H9 (cell line): ENCODE measurements at regions not wholly inside any gene's neighbourhood (a gene's known extent, or its start where the extent isn't known, plus 50 kb on each side); places are given as distances from the start of the nearest gene placed in this dataset.

ENCODE experiments used
- DNase-seq: peaks from one replicate; pipeline ENCODE4 v3.0.0-alpha.2; 2017
- H2AFZ ChIP-seq: one replicate; pipeline ENCODE4 v1.6.1; 2013; ENCODE audit warnings: mild to moderate bottlenecking, low read length, control low read depth, moderate library complexity
- H2AK5ac ChIP-seq: 2 replicates; pipeline ENCODE4 v1.6.1; 2013; ENCODE audit warnings: low read length, control low read depth, mixed read lengths; ENCODE audit not compliant: insufficient read length
- H2BK120ac ChIP-seq: one replicate; pipeline ENCODE4 v1.6.1; 2013; ENCODE audit warnings: low read depth, mild to moderate bottlenecking, low read length, control low read depth, inconsistent platforms; ENCODE audit not compliant: poor library complexity, severe bottlenecking
- H2BK12ac ChIP-seq: 2 replicates; pipeline ENCODE4 v1.6.1; 2013; ENCODE audit warnings: low read length, control low read depth, mixed read lengths, low read depth; ENCODE audit not compliant: insufficient read length
- H2BK15ac ChIP-seq: 2 replicates; pipeline ENCODE4 v1.6.1; 2013; ENCODE audit warnings: low read depth, low read length, control low read depth
- H2BK20ac ChIP-seq: one replicate; pipeline ENCODE4 v1.6.1; 2013; ENCODE audit warnings: low read depth, mild to moderate bottlenecking, low read length, control low read depth, inconsistent platforms; ENCODE audit not compliant: poor library complexity, severe bottlenecking
- H2BK5ac ChIP-seq: 2 replicates; pipeline ENCODE4 v1.6.1; 2013; ENCODE audit warnings: low read length, control low read depth, mixed read lengths; ENCODE audit not compliant: insufficient read length
- H3K14ac ChIP-seq: 2 replicates; pipeline ENCODE4 v1.6.1; 2013; ENCODE audit warnings: low read length, control low read depth; ENCODE audit not compliant: insufficient read depth
- H3K18ac ChIP-seq: 2 replicates; pipeline ENCODE4 v1.6.1; 2013; ENCODE audit warnings: low read depth, mild to moderate bottlenecking, mixed read lengths, low read length, control low read depth; ENCODE audit not compliant: insufficient read length
- H3K23ac ChIP-seq: 2 replicates; pipeline ENCODE4 v1.6.1; 2013; ENCODE audit warnings: low read length, control low read depth, mixed read lengths, low read depth; ENCODE audit not compliant: insufficient read length
- H3K23me2 ChIP-seq: 2 replicates; pipeline ENCODE4 v1.6.1; 2013; ENCODE audit warnings: low read depth, mild to moderate bottlenecking, mixed read lengths, low read length, control low read depth; ENCODE audit not compliant: insufficient read length, poor library complexity, severe bottlenecking
- H3K27ac ChIP-seq: 2 replicates; pipeline ENCODE4 v1.5.1; 2013; ENCODE audit warnings: low read length, control low read depth, mixed read lengths, low read depth; ENCODE audit not compliant: insufficient read length
- H3K27me3 ChIP-seq: 2 replicates; pipeline ENCODE4 v1.6.1; 2013; ENCODE audit warnings: low read length, control low read depth, inconsistent platforms; ENCODE audit not compliant: insufficient read depth
- H3K4ac ChIP-seq: 2 replicates; pipeline ENCODE4 v1.6.1; 2013; ENCODE audit warnings: low read depth, mild to moderate bottlenecking, control low read depth, inconsistent platforms, low read length, moderate library complexity
- H3K4me1 ChIP-seq: 2 replicates; pipeline ENCODE4 v1.6.1; 2013; ENCODE audit warnings: low read length, control low read depth, inconsistent platforms; ENCODE audit not compliant: insufficient read depth
- H3K4me2 ChIP-seq: 2 replicates; pipeline ENCODE4 v1.6.1; 2013; ENCODE audit warnings: low read length, control low read depth, mixed read lengths; ENCODE audit not compliant: insufficient read length, insufficient read depth
- H3K56ac ChIP-seq: 2 replicates; pipeline ENCODE4 v1.6.1; 2013; ENCODE audit warnings: low read depth, mild to moderate bottlenecking, mixed read lengths, low read length, control low read depth; ENCODE audit not compliant: insufficient read length
- H3K79me1 ChIP-seq: 2 replicates; pipeline ENCODE4 v1.6.1; 2013; ENCODE audit warnings: low read depth, mild to moderate bottlenecking, moderate library complexity, low read length, control low read depth, inconsistent platforms; ENCODE audit not compliant: insufficient read depth, poor library complexity, severe bottlenecking
- H3K79me2 ChIP-seq: 2 replicates; pipeline ENCODE4 v1.6.1; 2013; ENCODE audit warnings: low read length, control low read depth, inconsistent platforms; ENCODE audit not compliant: insufficient read depth
- H3K9ac ChIP-seq: 2 replicates; pipeline ENCODE4 v1.6.1; 2013; ENCODE audit warnings: low read length, control low read depth, mixed read lengths; ENCODE audit not compliant: insufficient read length; ENCODE audit errors: extremely low read depth
- H3K9me3 ChIP-seq: one replicate; pipeline ENCODE4 v1.6.1; 2013; ENCODE audit warnings: low read depth, low read length, inconsistent platforms; ENCODE audit not compliant: control insufficient read depth
- H3T11ph ChIP-seq: one replicate; pipeline ENCODE4 v1.6.1; 2013; ENCODE audit warnings: mild to moderate bottlenecking, low read length, control low read depth, inconsistent platforms
- H4K20me1 ChIP-seq: one replicate; pipeline ENCODE4 v1.6.1; 2013; ENCODE audit not compliant: control insufficient read depth, insufficient read length, insufficient read depth
- H4K5ac ChIP-seq: 2 replicates; pipeline ENCODE4 v1.6.1; 2013; ENCODE audit warnings: low read depth, mild to moderate bottlenecking, mixed read lengths, low read length, control low read depth; ENCODE audit not compliant: insufficient read length
- H4K8ac ChIP-seq: replicated peaks from 2 replicates; pipeline ENCODE4 v1.6.1; 2013; ENCODE audit warnings: low read length, control low read depth, mixed read lengths, low read depth; ENCODE audit not compliant: insufficient read length
- H4K91ac ChIP-seq: 2 replicates; pipeline ENCODE4 v1.6.1; 2013; ENCODE audit warnings: low read depth, mild to moderate bottlenecking, moderate library complexity, mixed read lengths, low read length, control low read depth; ENCODE audit not compliant: insufficient read length
- H3K27ac Mint-ChIP-seq, 3 experiments: 2 replicates in 2 of 3; 3 replicates in 1 of 3; pipeline ENCODE4 v1.8.0; 2020 to 2021; ENCODE audit warnings: mixed read lengths in 3 of 3, mild to moderate bottlenecking in 1 of 3, moderate library complexity in 1 of 3
- H3K27me3 Mint-ChIP-seq: 2 replicates; pipeline ENCODE4 v1.8.0; 2021; ENCODE audit warnings: low read depth, mild to moderate bottlenecking, moderate library complexity, mixed read lengths
- H3K36me3 Mint-ChIP-seq, 3 experiments: 2 replicates in 2 of 3; 3 replicates in 1 of 3; pipeline ENCODE4 v1.8.0; 2020 to 2021; ENCODE audit warnings: low read depth in 3 of 3, mixed read lengths in 3 of 3; ENCODE audit not compliant: insufficient read depth in 1 of 3
- H3K4me1 Mint-ChIP-seq, 2 experiments: 2 replicates each; pipeline ENCODE4 v1.8.0; 2020; ENCODE audit warnings: mixed read lengths in 2 of 2
- H3K4me3 Mint-ChIP-seq, 2 experiments: 2 replicates in 1 of 2; 3 replicates in 1 of 2; pipeline ENCODE4 v1.8.0; 2020 to 2021; ENCODE audit warnings: mild to moderate bottlenecking in 2 of 2, mixed read lengths in 2 of 2, moderate library complexity in 1 of 2
- H3K9me3 Mint-ChIP-seq, 2 experiments: 2 replicates in 1 of 2; 3 replicates in 1 of 2; pipeline ENCODE4 v1.8.0; 2020; ENCODE audit warnings: mild to moderate bottlenecking in 2 of 2, mixed read lengths in 2 of 2, moderate library complexity in 1 of 2
- WGBS: extraction: QIAGEN DNeasy Blood & Tissue Kit; methylation state at CpG from one replicate; pipeline ENCODE4 v1.1.7; 2013; ENCODE audit warnings: missing lambda C conversion rate, low lambda C conversion rate, mixed read lengths; ENCODE audit not compliant: insufficient read length; ENCODE audit errors: extremely low coverage; 5-methylcytosine and 5-hydroxymethylcytosine counted together
- TF ChIP-seq, protein P1 (sequence below): fragments of 200-600 bp; sonication (generic); conservative IDR thresholded peaks from 3 replicates; pipeline ENCODE4 v1.8.0; 2021; ENCODE audit warnings: antibody characterized with exemption, mild to moderate bottlenecking

DNA sequence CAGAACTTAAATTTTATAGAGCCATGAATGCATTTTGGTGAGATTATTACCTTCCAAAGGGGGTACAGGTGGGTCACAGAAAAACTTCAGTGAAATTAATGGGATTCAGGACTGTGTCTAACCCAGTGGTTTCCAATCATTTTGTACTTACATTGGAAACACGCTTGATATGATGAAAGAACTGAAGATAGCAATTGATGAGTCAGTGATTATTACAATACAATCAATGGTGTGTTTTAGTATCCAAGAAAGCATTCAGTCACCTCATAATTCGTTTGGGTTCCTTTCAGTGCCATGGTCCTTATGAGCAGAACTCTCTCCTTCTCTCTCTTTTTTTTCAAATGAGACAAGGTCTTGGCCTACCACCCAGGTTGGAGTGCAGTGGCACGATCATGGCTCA lies 66.5 kb upstream of the IGFBP5 start:
- H3K79me2 ChIP-seq, result no peaks in the 10 kb centered on the region
- H3K9me3 Mint-ChIP-seq, result no peaks in the 10 kb centered on the region
- DNase-seq, result no peak
- no peak overlapping the region for H3K27ac Mint-ChIP-seq
- peaks cover 35 to 38% of the 10 kb centered on the region in 2 experiments for H3K4me1 Mint-ChIP-seq
- no peak overlapping the region for H3K27ac ChIP-seq
- TF ChIP-seq, protein P1, sequence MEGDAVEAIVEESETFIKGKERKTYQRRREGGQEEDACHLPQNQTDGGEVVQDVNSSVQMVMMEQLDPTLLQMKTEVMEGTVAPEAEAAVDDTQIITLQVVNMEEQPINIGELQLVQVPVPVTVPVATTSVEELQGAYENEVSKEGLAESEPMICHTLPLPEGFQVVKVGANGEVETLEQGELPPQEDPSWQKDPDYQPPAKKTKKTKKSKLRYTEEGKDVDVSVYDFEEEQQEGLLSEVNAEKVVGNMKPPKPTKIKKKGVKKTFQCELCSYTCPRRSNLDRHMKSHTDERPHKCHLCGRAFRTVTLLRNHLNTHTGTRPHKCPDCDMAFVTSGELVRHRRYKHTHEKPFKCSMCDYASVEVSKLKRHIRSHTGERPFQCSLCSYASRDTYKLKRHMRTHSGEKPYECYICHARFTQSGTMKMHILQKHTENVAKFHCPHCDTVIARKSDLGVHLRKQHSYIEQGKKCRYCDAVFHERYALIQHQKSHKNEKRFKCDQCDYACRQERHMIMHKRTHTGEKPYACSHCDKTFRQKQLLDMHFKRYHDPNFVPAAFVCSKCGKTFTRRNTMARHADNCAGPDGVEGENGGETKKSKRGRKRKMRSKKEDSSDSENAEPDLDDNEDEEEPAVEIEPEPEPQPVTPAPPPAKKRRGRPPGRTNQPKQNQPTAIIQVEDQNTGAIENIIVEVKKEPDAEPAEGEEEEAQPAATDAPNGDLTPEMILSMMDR, result no peak
- H4K8ac ChIP-seq, result no peak overlapping the region
- H2BK12ac ChIP-seq, result no peak overlapping the region
- no peak overlapping the region for H3K4me3 Mint-ChIP-seq
- no peak overlapping the region for H2BK120ac ChIP-seq
- H2BK5ac ChIP-seq, result no peak overlapping the region
- no peak overlapping the region for H2BK20ac ChIP-seq
- peaks cover 0 to 5% (median 0%) of the 10 kb centered on the region in 3 experiments; a peak in 2 of 7 replicates for H3K36me3 Mint-ChIP-seq
- peaks cover 4% of the 10 kb centered on the region; the same call in 1 of the 2 replicates for H3K4me1 ChIP-seq
- H3K18ac ChIP-seq, result no peak overlapping the region
- no peak overlapping the region for H3K9ac ChIP-seq
- H2BK15ac ChIP-seq, result no peak overlapping the region
- H3K9me3 ChIP-seq, result no peaks in the 10 kb centered on the region
- no peaks in the 10 kb centered on the region for H3K23me2 ChIP-seq
- H3T11ph ChIP-seq, result no peak overlapping the region
- no peak overlapping the region for H2AFZ ChIP-seq
- H2AK5ac ChIP-seq, result no peak overlapping the region
- no peak overlapping the region for H4K91ac ChIP-seq
- no peaks in the 10 kb centered on the region; the same call in none of the 2 replicates for H3K27me3 Mint-ChIP-seq
- no CpG with 5 or more reads among the region's 3 CpGs for whole genome bisulfite sequencing
- H3K56ac ChIP-seq, result no peak overlapping the region
- no peaks in the 10 kb centered on the region for H3K27me3 ChIP-seq
- H3K4ac ChIP-seq, result no peak overlapping the region
- no peaks in the 10 kb centered on the region for H4K20me1 ChIP-seq
- no peak overlapping the region for H3K23ac ChIP-seq
- no peak overlapping the region for H4K5ac ChIP-seq
- no peak overlapping the region for H3K14ac ChIP-seq
- no peaks in the 10 kb centered on the region for H3K79me1 ChIP-seq
- H3K4me2 ChIP-seq, result no peak overlapping the region
